Nephron (organoid): ENCODE measurements at regions not wholly inside any gene's neighbourhood (a gene's known extent, or its start where the extent isn't known, plus 50 kb on each side); places are given as distances from the start of the nearest gene placed in this dataset.

Source experiments
- H3K27ac Mint-ChIP-seq, 3 experiments: 2 replicates each; pipeline ENCODE4 v1.8.0; 2020; ENCODE audit warnings: mixed read lengths in 3 of 3, mild to moderate bottlenecking in 2 of 3, moderate library complexity in 1 of 3
- H3K27me3 Mint-ChIP-seq: 2 replicates; pipeline ENCODE4 v1.8.0; 2021; ENCODE audit warnings: low read depth, mild to moderate bottlenecking, moderate library complexity, mixed read lengths
- H3K36me3 Mint-ChIP-seq: 2 replicates; pipeline ENCODE4 v1.8.0; 2020; ENCODE audit warnings: low read depth, mixed read lengths
- H3K4me1 Mint-ChIP-seq: 2 replicates; pipeline ENCODE4 v1.8.0; 2020; ENCODE audit warnings: mixed read lengths
- H3K4me3 Mint-ChIP-seq, 3 experiments: 2 replicates each; pipeline ENCODE4 v1.8.0; 2020; ENCODE audit warnings: mild to moderate bottlenecking in 3 of 3, mixed read lengths in 3 of 3, moderate library complexity in 2 of 3
- H3K9me3 Mint-ChIP-seq: 2 replicates; pipeline ENCODE4 v1.8.0; 2020; ENCODE audit warnings: mixed read lengths
- CTCF ChIP-seq, 3 experiments: fragments of 200-600 bp; sonication (generic); IDR thresholded peaks; one replicate each; pipeline ENCODE4 v1.5.0; 2021; ENCODE audit warnings: antibody characterized with exemption in 3 of 3; ENCODE audit not compliant: unreplicated experiment in 3 of 3

GRCh38 chr6:154672086-154672485, 61.1 kb upstream of the SCAF8 start:
- Mint-ChIP-seq H3K27ac (no peak overlapping the region), H3K4me1 (no peaks in the 10 kb centered on the region), H3K27me3 (no peaks in the 10 kb centered on the region), H3K9me3 (no peaks in the 10 kb centered on the region), H3K4me3 (no peak overlapping the region), H3K36me3 (no peaks in the 10 kb centered on the region)
- no peak for TF ChIP-seq CTCF (IDR thresholded peaks at IDR 0.05; ENCODE audit: unreplicated experiment in 3 of 3)

GRCh38 chr6:154673919-154674318, 59.3 kb upstream of the SCAF8 start:
- no peaks in the 10 kb centered on the region for H3K27me3 Mint-ChIP-seq

GRCh38 chr6:154675602-154676088, 57.6 kb upstream of the SCAF8 start:
- H3K9me3 Mint-ChIP-seq, result no peaks in the 10 kb centered on the region
- no peaks in the 10 kb centered on the region for H3K4me1 Mint-ChIP-seq
- no peak overlapping the region for H3K27ac Mint-ChIP-seq
- no peaks in the 10 kb centered on the region for H3K27me3 Mint-ChIP-seq
- no peak overlapping the region for H3K4me3 Mint-ChIP-seq
- no peaks in the 10 kb centered on the region for H3K36me3 Mint-ChIP-seq
- TF ChIP-seq CTCF (IDR thresholded peaks at IDR 0.05; ENCODE audit: unreplicated experiment in 3 of 3), result peak; percentile 99

More at GRCh38 chr6:154673919-154674318, 59.3 kb upstream of the SCAF8 start:
- H3K4me3 Mint-ChIP-seq, result no peak overlapping the region
- no peaks in the 10 kb centered on the region for H3K4me1 Mint-ChIP-seq
- no peak for TF ChIP-seq CTCF (IDR thresholded peaks at IDR 0.05; ENCODE audit: unreplicated experiment in 3 of 3)
- H3K9me3 Mint-ChIP-seq, result no peaks in the 10 kb centered on the region
- no peaks in the 10 kb centered on the region for H3K36me3 Mint-ChIP-seq
- H3K27ac Mint-ChIP-seq, result no peak overlapping the region

GRCh38 chr6:154682633-154683125, 50.5 kb upstream of the SCAF8 start:
- no peak overlapping the region for H3K4me3 Mint-ChIP-seq
- no peak for TF ChIP-seq CTCF (IDR thresholded peaks at IDR 0.05; ENCODE audit: unreplicated experiment in 3 of 3)
- peaks cover 11% of the 10 kb centered on the region for H3K27me3 Mint-ChIP-seq
- H3K9me3 Mint-ChIP-seq, result peaks cover 5% of the 10 kb centered on the region
- H3K36me3 Mint-ChIP-seq, result no peaks in the 10 kb centered on the region
- no peak overlapping the region for H3K27ac Mint-ChIP-seq
- peaks cover 8% of the 10 kb centered on the region for H3K4me1 Mint-ChIP-seq
